ENCODE measurements at regions not wholly inside any gene's neighbourhood (a gene's known extent, or its start where the extent isn't known, plus 50 kb on each side); places are given as distances from the start of the nearest gene placed in this dataset.

GRCh38 chr2:60044484-60044883 is 509.0 kb downstream of the BCL11A start:
- no peak for DNase-seq

DNA sequence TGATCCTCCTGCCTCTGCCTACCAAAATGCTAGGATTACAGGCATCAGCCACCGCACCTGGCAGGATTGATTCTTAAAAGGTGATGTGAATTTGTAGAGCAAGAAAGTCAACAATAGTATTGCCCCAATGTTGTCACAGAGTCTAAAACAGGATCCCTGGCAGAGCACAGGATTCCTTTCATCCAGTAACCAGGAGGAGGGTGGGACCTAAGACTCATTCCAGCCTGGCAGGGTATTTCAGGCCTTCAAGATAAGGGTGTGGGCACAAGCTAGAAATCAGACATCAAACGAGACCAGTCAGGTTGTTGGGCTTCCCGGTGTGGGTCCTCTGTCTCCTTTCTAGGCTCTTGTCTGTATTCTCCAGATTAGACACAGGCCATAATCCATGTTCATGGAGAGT is 511.4 kb downstream of the BCL11A start:
- DNase-seq, result no peak

- DNase-seq, result no peak
Measured at GRCh38 chr2:60033325-60033724, 520.1 kb downstream of the BCL11A start.

DNA sequence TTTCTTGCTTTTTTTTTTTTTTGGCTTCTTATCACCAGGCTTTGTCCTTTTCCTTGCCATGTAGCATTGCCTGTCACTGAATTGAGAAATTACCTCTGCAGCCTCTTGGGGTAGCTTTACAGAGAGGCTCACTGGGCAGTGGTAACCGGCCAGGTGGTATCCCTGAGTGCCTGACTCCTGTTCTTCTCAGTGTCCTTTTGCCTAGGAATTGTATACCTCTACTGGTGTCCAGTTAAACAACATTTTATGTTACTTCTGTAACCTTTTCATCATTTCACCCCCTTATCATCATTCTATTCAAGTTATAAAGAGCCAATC is 523.9 kb downstream of the BCL11A start:
- DNase-seq, result no peak

DNA sequence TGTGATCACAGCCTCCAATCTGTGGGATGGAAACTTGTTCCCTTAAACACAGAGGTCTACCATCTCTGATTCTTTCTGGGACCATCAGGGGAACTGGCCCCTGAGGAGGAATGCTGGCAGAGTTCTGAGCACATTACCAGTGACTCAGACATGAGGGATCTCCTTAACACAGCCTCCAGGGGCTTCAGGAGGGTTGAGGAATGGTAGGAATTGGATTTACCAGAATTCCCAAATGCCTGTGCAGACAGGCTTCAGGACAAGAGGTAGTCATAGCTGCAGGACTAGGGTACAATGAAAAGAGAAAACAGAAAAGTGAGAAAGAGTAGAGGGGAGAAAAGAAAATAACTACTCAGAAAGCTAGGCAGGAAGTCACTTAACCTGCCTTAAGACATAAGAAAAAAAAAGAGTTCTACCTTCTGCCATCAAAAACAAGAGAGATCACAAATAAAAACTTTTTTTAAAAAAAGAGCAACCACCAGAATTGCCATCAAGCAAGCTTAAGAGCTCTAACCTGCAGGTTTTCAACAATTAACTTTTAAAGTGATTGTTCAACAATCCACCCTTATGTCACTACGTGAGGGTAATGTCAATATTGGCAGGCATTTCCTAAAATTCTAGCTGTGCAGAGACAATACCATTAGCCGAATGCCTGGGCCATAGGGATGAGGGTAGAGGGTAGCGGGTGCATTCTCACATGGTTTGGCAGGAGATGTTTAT is 524.4 kb downstream of the BCL11A start:
- DNase-seq, result no peak

- no peak for DNase-seq
Measured at GRCh38 chr2:60025496-60025895, 528.0 kb downstream of the BCL11A start.

- DNase-seq, result no peak
Measured at GRCh38 chr2:60023256-60023985, 530.0 kb downstream of the BCL11A start.

DNA sequence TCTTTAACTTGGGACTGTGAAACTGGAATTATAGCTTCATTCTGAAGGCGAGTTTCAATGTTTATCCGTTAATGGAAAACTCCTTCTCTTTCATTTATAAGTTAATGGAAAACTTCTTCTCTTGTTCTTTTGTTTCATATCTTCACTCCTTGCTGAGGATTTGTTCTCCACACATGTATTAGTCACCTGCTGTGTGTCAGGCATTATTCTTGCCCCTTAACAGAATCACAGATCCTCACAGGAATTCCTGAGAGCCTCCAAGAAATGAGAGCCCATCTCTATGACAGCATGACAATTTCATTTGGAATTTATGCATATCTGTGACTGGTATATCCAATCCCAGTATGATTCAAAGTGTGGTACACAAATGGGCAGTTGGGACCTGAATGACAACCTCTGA is 545.8 kb downstream of the BCL11A start:
- DNase-seq, result no peak

DNA sequence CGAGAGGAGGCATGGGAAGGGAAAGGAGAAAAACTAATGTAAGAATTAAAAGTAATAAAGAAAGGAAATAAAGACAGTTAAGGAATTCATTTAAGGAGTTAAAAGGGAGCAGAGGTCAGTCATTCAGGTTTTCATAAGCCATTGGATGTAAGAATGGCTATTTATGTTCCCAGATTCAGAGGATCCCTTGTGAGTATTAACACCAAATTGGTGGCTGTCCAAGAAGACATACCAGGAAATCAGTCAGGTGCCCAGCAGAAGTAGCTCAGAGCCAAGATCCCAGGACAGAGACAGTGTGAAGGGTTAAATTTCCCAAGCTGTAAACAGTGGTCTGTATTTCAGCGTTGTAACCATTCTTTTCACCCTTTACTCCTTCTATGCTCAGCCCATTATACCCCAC is 550.4 kb downstream of the BCL11A start:
- DNase-seq, result no peak

DNA sequence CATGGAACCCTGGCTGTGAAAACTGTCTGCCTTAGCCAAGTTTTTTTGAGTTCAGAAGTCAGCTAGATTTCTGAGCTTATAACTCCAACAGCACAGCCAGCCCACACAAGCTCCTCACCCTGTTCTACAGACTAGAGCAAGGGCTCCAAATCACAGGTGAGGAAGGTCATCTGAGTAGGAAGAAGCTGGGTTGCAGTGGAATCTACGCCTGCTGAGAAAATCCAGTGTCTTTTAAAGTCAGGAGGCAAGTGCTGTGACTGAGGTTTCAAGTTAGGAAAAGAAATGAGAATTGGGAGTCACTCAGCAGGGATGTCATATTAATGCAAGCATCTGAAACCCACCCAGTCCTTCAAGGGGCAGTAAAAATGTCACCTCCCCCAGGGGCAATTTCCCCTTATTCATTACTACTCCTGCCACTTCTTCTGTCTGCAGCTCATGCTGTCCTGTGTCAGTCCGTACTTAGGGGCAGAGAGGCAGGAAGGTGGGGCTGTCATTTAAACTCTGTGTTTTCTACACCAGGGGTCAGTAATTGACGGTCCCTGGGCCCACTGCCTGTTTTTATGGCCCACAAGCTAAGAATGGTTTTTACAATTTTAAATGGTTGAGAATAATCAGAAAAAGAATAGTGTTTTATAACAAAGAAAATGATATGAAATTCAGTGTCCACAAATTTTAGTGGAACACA is 551.1 kb downstream of the BCL11A start:
- DNase-seq, result no peak

GRCh38 chr2:60000686-60001085 is 552.8 kb downstream of the BCL11A start:
- no peak for DNase-seq

GRCh38 chr2:59998324-59998723 is 555.1 kb downstream of the BCL11A start:
- DNase-seq, result no peak

DNA sequence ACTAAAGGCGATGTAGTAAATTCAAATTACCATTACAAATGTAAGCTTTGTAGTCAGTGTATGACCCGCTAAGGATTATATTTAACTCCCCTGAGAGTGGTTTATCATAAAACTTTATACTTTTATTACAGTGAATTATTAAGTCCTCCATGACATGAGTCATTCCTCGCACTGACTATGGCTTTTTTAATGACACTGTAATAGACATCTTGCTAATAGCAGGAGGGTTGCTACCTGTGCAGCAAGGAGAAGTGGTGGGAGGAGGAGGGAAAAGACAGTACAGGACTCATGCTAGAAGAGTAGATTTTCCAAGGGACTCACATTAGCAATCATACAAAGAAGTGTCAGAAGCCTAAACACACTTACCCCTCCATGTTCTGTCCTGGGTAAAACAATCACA is 556.1 kb downstream of the BCL11A start:
- DNase-seq, result no peak

- no peak for DNase-seq
Measured at GRCh38 chr2:59996855-59997254, 556.6 kb downstream of the BCL11A start.

- no peak for DNase-seq
Measured at GRCh38 chr2:59993726-59994125, 559.7 kb downstream of the BCL11A start.

DNA sequence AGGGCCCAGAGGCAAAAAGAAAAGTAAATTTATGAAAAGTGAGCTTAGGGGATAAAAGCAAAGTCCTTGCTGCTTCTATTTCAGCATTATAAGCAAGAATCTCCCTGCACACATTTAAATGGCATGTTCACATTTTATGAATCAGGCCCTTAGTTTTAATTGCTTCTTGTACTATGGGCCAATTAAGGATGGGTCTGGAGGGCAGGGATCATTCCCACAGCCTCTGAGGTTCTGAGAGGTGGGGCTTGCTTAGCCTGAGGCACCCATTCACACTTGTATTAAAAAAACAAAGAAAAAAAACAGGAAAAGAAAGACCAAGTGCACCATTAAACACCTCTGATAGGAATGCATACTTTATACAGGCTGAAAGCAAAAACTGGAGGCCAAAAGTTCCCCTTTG is 565.1 kb downstream of the BCL11A start:
- DNase-seq, result no peak

- no peak for DNase-seq
Measured at GRCh38 chr2:59986511-59986910, 566.9 kb downstream of the BCL11A start.

- DNase-seq, result no peak
Measured at GRCh38 chr2:59985923-59986322, 567.5 kb downstream of the BCL11A start.

DNA sequence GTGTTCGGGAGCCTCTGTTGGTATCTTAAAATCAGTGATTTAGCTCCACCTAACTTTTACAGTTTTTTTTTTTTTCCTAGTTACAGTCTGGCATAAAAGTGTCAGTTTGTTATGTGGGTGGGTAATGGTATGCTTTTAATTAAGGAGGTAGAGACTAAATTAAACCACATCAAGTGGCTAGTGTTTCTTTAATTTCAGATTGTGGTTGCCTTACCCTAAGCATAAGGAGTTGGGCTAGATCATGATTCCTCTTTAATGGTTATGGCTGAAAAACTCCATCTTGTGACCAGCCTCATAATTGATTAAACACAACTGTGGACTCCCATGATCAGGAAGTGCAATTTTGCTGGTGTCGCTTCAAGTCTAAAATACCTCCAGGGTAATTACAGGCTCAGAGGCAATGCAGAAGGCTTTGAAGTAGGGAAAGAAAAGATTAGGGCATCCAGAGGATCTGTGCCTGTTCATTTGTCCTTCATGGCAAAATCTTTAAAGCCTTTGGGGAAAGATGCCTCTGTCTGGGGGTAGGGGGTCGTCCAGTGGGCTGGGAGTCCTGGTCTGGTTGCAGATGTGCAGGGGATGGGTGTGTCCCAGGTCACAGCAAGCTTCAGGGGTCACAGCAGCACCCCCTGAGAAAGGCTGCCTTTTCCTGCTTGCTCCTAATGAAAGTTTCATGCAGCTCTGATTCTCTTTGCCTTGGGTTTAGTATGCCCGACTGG is 579.2 kb downstream of the BCL11A start:
- no peak for DNase-seq

DNA sequence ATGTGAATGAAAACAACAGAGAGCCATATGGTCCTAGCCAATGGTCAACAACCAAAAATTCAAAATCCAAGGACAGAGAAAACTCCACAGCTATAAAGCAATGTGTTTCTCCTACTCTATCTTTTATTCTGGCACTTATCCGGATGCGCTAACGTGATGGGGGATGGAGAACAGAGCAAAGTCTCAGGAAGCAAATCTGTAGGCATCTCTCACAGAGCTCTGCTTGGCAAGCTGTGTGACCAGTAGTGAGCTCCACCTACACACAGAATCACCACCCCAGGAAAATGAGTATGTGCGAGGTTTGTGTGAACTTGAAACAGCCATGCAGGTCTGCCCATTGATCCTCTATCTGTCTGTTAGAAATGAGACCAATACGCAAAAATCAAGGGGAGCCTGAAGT is 584.3 kb downstream of the BCL11A start:
- no peak for DNase-seq

GRCh38 chr2:59968441-59968840 is 585.0 kb downstream of the BCL11A start:
- no peak for DNase-seq

- DNase-seq, result no peak
Measured at GRCh38 chr2:59967691-59968090, 585.8 kb downstream of the BCL11A start.

DNA sequence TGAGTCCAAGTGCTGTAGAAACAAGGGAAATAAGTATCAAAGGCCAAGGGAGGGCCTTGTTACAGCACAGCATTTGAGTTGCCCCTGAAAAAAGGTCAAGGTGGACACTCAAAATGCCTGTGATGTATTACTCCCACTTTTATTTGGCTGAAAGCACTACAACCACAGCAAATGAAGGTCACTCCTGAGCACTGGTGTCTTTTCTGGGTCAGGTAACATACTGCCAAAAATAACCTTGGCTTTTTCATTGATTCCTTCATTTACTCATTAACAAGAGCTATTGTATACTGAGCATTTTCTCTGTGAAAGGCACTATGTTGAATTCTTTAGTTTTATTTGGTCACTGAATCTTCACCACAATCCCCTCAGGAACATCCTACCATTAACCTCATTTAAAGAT is 590.3 kb downstream of the BCL11A start:
- DNase-seq, result no peak

DNA sequence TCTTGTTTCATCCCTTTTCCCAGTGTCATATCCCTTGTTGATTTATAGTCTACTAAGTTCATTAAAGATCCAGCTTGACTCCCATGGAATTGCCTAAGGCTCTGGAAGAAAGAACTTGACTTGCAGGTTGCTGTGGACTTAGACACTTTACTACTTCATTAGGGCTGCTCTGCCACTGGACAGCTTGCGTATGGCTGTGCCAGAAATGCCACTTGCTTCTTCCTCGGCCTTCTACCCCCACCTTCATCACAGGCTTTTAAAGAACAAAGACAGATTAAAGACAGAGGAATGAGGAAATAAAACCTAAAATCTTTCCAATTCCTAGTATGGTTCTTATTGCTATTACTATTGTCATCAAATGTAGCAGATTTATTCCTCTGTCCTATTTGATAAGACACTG is 591.7 kb downstream of the BCL11A start:
- no peak for DNase-seq
